ENCODE measurements at regions not wholly inside any gene's neighbourhood (a gene's known extent, or its start where the extent isn't known, plus 50 kb on each side); places are given as distances from the start of the nearest gene placed in this dataset.

DNA sequence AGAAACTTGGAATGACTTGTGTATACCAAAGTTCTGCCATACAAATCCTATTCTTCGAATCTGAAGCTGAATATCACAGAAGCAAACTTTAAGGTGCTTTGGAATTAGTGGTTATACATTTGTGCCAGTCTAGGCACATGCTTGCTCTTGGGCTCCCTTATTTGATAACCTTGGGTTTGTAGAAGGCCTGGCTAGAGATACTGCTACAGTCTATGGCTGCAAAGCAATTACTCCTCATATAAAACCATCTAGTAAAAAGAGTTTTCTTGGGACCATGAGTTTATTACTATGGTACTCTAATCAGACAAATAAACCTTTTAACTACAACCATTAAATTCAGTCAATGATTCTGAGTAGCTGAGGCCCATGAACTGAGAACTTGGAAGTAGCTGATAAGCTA, 92.5 kb upstream of the SLC13A1 start:
- no peaks in the 10 kb centered on the region for H3K9me2 ChIP-seq
- no peak overlapping the region for H3K4me2 ChIP-seq
- H3K4me1 ChIP-seq (ENCODE audit: control insufficient read depth in 1 of 2, insufficient read depth in 2 of 2, low read depth in 1 of 2, low read length in 1 of 2) = peaks cover 0 to 5% of the 10 kb centered on the region in 2 experiments; a peak in 2 of 4 replicates
- H2AFZ ChIP-seq (ENCODE audit: low read depth) = no peak overlapping the region
- TF ChIP-seq GABPA (IDR thresholded peaks at IDR 0.05; ENCODE audit: low read depth) (no peak), JUND (IDR thresholded peaks at IDR 0.05) (no peak), RXRA (IDR thresholded peaks at IDR 0.05; ENCODE audit: borderline replicate concordance, low read depth) (no peak), SMC3 (IDR thresholded peaks at IDR 0.05; ENCODE audit: low read depth, low read length) (no peak), POLR2AphosphoS5 (IDR thresholded peaks at IDR 0.05; ENCODE audit: low read depth, low read length) (no peak), EZH2phosphoT487 (IDR thresholded peaks at IDR 0.05; ENCODE audit: borderline replicate concordance, low read depth) (no peak), MEF2A (IDR thresholded peaks at IDR 0.05; ENCODE audit: borderline replicate concordance, low read depth) (no peak), FOSL2 (IDR thresholded peaks at IDR 0.05; ENCODE audit: borderline replicate concordance, low read depth) (no peak), RCOR1 (IDR thresholded peaks at IDR 0.05; ENCODE audit: low read length) (no peak), CHD2 (IDR thresholded peaks at IDR 0.05; ENCODE audit: low read length, partially characterized antibody) (no peak), MXI1 (IDR thresholded peaks at IDR 0.05; ENCODE audit: low read depth, low read length) (no peak), FOXM1 (IDR thresholded peaks at IDR 0.05; ENCODE audit: low read depth) (no peak), TCF12 (IDR thresholded peaks at IDR 0.05) (no peak)
- TF ChIP-seq, protein P1, sequence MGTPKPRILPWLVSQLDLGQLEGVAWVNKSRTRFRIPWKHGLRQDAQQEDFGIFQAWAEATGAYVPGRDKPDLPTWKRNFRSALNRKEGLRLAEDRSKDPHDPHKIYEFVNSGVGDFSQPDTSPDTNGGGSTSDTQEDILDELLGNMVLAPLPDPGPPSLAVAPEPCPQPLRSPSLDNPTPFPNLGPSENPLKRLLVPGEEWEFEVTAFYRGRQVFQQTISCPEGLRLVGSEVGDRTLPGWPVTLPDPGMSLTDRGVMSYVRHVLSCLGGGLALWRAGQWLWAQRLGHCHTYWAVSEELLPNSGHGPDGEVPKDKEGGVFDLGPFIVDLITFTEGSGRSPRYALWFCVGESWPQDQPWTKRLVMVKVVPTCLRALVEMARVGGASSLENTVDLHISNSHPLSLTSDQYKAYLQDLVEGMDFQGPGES (IDR thresholded peaks at IDR 0.05; ENCODE audit: low read depth, low read length) = no peak
- TF ChIP-seq, protein P2, sequence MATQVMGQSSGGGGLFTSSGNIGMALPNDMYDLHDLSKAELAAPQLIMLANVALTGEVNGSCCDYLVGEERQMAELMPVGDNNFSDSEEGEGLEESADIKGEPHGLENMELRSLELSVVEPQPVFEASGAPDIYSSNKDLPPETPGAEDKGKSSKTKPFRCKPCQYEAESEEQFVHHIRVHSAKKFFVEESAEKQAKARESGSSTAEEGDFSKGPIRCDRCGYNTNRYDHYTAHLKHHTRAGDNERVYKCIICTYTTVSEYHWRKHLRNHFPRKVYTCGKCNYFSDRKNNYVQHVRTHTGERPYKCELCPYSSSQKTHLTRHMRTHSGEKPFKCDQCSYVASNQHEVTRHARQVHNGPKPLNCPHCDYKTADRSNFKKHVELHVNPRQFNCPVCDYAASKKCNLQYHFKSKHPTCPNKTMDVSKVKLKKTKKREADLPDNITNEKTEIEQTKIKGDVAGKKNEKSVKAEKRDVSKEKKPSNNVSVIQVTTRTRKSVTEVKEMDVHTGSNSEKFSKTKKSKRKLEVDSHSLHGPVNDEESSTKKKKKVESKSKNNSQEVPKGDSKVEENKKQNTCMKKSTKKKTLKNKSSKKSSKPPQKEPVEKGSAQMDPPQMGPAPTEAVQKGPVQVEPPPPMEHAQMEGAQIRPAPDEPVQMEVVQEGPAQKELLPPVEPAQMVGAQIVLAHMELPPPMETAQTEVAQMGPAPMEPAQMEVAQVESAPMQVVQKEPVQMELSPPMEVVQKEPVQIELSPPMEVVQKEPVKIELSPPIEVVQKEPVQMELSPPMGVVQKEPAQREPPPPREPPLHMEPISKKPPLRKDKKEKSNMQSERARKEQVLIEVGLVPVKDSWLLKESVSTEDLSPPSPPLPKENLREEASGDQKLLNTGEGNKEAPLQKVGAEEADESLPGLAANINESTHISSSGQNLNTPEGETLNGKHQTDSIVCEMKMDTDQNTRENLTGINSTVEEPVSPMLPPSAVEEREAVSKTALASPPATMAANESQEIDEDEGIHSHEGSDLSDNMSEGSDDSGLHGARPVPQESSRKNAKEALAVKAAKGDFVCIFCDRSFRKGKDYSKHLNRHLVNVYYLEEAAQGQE (IDR thresholded peaks at IDR 0.05; ENCODE audit: low read depth, low read length) = no peak
- TF ChIP-seq, protein P3, sequence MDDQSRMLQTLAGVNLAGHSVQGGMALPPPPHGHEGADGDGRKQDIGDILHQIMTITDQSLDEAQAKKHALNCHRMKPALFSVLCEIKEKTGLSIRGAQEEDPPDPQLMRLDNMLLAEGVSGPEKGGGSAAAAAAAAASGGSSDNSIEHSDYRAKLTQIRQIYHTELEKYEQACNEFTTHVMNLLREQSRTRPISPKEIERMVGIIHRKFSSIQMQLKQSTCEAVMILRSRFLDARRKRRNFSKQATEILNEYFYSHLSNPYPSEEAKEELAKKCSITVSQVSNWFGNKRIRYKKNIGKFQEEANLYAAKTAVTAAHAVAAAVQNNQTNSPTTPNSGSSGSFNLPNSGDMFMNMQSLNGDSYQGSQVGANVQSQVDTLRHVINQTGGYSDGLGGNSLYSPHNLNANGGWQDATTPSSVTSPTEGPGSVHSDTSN (IDR thresholded peaks at IDR 0.05) = no peak
- TF ChIP-seq, protein P4, sequence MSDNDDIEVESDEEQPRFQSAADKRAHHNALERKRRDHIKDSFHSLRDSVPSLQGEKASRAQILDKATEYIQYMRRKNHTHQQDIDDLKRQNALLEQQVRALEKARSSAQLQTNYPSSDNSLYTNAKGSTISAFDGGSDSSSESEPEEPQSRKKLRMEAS (IDR thresholded peaks at IDR 0.05; ENCODE audit: low read depth) = no peak
- H3K27ac ChIP-seq (ENCODE audit: low read depth in 2 of 2, low read length in 1 of 2) = no peak overlapping the region
- H3K4me3 ChIP-seq (ENCODE audit: low read depth in 2 of 2, low read length in 1 of 2) = no peak overlapping the region
- DNase-seq = no peak
- no peak overlapping the region for H3K9ac ChIP-seq
- no peaks in the 10 kb centered on the region for H4K20me1 ChIP-seq (ENCODE audit: insufficient read depth)
- no peaks in the 10 kb centered on the region for H3F3A ChIP-seq (replicated peaks; ENCODE audit: insufficient read depth)
- ChIA-PET POLR2A (no interaction called here), CTCF (interaction anchor here (1.0 kb wide), 1 partner anchor 16 kb away, joined by 3 read pairs; no protein-coding TSS in a partner anchor)
- no peaks in the 10 kb centered on the region for H3K27me3 ChIP-seq (ENCODE audit: insufficient read depth)
- WGBS (ENCODE audit: low lambda C conversion rate) = 9% methylated on average over 1 of the region's 1 CpG
- H3K79me2 ChIP-seq (ENCODE audit: insufficient read depth) = no peaks in the 10 kb centered on the region
- H3K9me3 ChIP-seq = no peaks in the 10 kb centered on the region
- H3K36me3 ChIP-seq (replicated peaks in 1 of 2; ENCODE audit: control insufficient read depth in 1 of 2, insufficient read depth in 2 of 2, low read length in 1 of 2) = no peaks in the 10 kb centered on the region

Data from SK-N-SH (cell line).